ENCODE measurements at regions not wholly inside any gene's neighbourhood (a gene's known extent, or its start where the extent isn't known, plus 50 kb on each side); places are given as distances from the start of the nearest gene placed in this dataset.

DNA sequence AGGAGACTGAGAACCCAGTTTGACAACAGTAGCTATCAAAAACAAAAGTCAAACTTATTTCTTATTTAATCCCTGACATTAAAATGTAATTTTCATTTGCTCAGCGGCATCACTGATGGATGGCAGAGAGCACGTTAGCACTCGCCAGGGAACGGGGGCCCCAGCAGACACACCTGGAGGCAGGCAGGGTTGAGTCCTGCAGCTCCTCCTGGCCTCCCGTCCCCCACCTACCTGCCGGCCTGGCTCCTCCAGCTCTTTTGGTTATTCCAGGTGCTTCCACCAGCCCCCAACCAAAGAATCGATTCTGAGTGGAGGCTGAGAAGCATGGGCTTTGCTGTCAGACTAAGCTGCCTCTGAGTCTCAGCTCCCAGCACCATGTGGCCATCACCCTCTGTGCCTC is 113.6 kb downstream of the PHETA1 start:
- no peak for TF ChIP-seq ZFX (IDR thresholded peaks at IDR 0.05; ENCODE audit: borderline replicate concordance)
- TF ChIP-seq, protein P1, sequence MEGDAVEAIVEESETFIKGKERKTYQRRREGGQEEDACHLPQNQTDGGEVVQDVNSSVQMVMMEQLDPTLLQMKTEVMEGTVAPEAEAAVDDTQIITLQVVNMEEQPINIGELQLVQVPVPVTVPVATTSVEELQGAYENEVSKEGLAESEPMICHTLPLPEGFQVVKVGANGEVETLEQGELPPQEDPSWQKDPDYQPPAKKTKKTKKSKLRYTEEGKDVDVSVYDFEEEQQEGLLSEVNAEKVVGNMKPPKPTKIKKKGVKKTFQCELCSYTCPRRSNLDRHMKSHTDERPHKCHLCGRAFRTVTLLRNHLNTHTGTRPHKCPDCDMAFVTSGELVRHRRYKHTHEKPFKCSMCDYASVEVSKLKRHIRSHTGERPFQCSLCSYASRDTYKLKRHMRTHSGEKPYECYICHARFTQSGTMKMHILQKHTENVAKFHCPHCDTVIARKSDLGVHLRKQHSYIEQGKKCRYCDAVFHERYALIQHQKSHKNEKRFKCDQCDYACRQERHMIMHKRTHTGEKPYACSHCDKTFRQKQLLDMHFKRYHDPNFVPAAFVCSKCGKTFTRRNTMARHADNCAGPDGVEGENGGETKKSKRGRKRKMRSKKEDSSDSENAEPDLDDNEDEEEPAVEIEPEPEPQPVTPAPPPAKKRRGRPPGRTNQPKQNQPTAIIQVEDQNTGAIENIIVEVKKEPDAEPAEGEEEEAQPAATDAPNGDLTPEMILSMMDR (IDR thresholded peaks at IDR 0.05), result no peak
- H3K27ac ChIP-seq, result no peak overlapping the region

DNA sequence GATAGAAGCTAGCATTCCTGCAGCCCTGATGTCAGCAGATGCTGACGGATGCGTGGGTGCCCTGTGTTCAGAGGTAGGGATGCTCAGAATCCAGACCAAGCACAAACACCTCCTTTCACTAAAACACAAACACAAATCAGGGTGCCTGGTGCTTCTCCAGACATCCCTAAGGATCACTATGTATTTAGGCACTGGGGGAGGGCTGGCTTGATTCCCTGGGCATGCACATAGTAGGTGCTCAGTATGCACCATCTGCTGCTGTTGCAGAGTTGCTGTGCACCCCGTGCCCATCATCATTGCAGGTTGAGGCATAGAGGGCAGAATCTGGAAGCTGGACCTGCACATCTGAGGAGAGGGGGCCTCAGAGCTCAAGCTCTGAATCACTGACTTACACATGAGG is 114.8 kb downstream of the PHETA1 start:
- H3K27ac ChIP-seq, result no peak overlapping the region
- no peak for TF ChIP-seq ZFX (IDR thresholded peaks at IDR 0.05; ENCODE audit: borderline replicate concordance)
- TF ChIP-seq, protein P1 (IDR thresholded peaks at IDR 0.05), result no peak

DNA sequence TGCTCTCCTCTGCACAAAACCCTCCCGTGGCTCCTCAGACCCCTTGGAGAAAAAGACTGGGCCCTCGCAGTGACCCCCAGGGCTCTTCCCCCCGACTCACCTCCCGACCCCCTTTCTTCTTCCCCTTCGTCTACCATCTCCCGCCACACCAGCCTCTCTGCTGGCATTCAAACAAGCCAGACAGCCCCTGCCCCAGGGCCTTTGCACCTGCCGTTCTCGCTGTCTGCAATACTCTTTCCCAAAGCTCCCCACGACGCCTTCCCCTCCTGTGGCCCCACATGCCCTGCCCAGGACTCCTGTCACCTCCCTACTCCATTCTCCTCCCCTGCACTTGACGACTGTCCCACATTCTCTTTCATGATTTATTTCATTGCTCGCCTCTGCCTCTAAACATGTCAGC is 115.7 kb downstream of the PHETA1 start:
- TF ChIP-seq, protein P1 (IDR thresholded peaks at IDR 0.05), result no peak
- no peak for TF ChIP-seq ZFX (IDR thresholded peaks at IDR 0.05; ENCODE audit: borderline replicate concordance)
- H3K27ac ChIP-seq, result no peak overlapping the region

DNA sequence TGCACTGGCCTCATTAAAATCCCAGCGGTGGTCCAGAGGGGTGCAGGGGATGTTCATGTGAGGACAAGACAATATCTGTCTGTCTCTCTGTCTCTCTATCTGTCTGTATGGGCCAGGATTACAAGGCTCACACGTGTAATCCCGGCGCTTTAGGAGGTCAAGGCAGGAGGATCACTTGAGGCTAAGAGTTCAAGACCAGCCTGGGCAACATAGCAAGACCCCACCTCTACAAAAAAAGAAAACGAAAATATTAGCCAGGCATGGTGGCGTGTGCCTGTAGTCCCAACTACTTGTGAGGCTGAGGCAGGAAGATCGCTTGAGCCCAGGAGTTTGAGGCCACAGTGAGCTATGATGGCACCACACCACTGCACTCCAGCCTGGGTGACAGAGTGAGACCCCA is 117.1 kb downstream of the PHETA1 start:
- no peak overlapping the region for H3K27ac ChIP-seq
- TF ChIP-seq ZFX (IDR thresholded peaks at IDR 0.05; ENCODE audit: borderline replicate concordance), result no peak
- TF ChIP-seq, protein P1 (IDR thresholded peaks at IDR 0.05), result no peak

DNA sequence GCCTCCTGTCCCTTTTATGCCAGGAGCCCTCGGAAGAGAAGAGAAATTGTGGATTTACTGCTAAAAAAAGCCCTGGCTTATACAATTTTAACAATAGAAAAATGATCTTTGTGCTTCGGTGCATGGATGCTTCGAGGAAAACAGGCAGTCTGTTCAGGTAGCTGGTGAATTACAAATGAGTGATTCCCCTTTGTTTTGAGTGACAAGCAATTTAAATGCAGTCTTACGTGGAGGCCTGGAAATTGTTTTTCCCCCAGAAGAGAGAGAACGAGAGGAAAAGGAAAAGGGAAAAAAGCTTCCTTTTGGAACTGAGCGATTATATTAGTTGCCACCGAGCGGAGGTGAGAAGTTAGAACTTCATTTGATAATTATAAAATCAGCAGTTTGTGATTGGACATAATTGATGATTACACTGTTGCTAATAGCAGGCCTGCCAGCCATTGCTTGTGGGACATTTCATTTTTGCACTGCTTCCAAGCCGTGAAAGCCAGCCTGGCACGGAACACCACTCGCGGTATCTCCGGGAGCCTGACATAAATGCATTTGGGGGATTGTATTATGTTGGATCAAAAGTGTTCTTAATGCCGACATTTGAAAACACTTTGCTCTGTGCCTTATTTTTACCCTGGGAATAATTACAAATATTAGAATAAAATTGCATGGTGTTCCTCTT is 117.7 kb downstream of the PHETA1 start:
- no peak overlapping the region for H3K27ac ChIP-seq
- no peak for TF ChIP-seq ZFX (IDR thresholded peaks at IDR 0.05; ENCODE audit: borderline replicate concordance)
- TF ChIP-seq, protein P1 (IDR thresholded peaks at IDR 0.05), result no peak

DNA sequence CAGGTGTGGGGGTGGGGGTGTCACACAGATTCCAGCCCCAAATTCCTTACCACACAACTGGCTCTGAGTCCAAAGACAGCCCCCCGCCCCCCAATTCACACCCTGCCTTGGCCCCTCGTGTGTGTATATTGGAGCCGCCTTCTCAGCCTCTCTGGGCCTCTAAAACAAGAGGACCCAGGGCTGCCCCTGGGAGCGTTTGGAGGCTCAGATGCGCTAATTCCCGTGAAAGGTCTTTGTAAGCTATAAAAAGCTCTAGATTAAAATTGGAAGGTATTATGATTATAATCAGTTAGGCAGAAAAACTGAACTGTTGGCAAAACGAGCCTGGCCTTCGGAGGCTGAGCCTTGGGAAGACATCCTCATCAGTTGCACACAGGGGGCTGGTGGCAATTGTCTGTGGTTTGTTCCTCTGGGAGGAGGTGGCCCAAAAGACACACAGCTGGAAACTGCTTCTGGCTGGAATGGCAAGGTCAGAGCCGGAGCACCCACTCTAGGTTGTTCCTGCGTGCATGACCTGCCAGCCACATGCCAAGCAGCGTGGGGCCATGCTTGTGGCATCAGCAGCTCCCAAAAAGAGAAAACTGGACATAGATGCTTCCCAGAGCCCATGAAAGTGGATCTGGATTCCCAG is 118.5 kb downstream of the PHETA1 start:
- no peak for TF ChIP-seq ZFX (IDR thresholded peaks at IDR 0.05; ENCODE audit: borderline replicate concordance)
- TF ChIP-seq, protein P1 (IDR thresholded peaks at IDR 0.05), result no peak
- H3K27ac ChIP-seq, result no peak overlapping the region

DNA sequence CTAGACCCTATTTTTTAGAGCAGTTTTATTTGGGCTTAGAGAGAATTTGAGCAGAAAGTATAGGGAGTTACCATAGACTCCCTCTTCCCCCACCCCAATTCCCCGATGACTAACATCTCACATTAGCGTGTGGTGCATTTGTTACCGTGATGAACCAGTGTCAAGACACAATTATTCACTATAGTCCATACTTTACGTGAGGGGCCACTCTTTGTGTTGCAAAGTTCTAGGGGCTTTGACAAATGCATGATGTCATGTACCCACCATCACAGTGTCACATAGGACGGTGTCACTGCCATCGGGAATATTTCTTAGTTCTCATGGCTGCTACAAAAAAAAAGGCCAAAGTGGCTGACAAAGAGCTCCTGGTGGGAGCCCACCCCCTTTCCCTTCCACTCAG is 119.1 kb downstream of the PHETA1 start:
- no peak overlapping the region for H3K27ac ChIP-seq
- TF ChIP-seq ZFX (IDR thresholded peaks at IDR 0.05; ENCODE audit: borderline replicate concordance), result no peak
- TF ChIP-seq, protein P1 (IDR thresholded peaks at IDR 0.05), result no peak
